Activated T-cell treated with anti-CD3 and anti-CD28 coated beads, Interleukin-2, amount 50 U/mL, for 48 hours (primary cell): ENCODE measurements at regions not wholly inside any gene's neighbourhood (a gene's known extent, or its start where the extent isn't known, plus 50 kb on each side); places are given as distances from the start of the nearest gene placed in this dataset.
"Not testable (repeated sequence)": the region's sequence is repeated elsewhere in the genome, so short reads cannot be mapped to it uniquely, and the experiment has no call there.

Experiments
- DNase-seq, 2 experiments: peaks; one replicate each; pipeline ENCODE4 v3.0.0-alpha.2; 2020

GRCh38 chr5:27995867-27996266, 957.5 kb upstream of the CDH9 start:
- DNase-seq, result no peak

- no peak for DNase-seq
These were observed 939.9 kb upstream of the CDH9 start for GRCh38 chr5:27978322-27978721.

- no peak for DNase-seq
These were observed 930.8 kb upstream of the CDH9 start for GRCh38 chr5:27969157-27969556.

GRCh38 chr5:27963050-27963783, 924.8 kb upstream of the CDH9 start:
- no peak for DNase-seq

- DNase-seq, result no peak
These were observed 923.8 kb upstream of the CDH9 start for GRCh38 chr5:27962198-27962597.

GRCh38 chr5:27947088-27947487, 908.7 kb upstream of the CDH9 start:
- no peak for DNase-seq

GRCh38 chr5:27944471-27944870, 906.1 kb upstream of the CDH9 start:
- DNase-seq, result no peak

- no peak for DNase-seq
These were observed 900.6 kb upstream of the CDH9 start for GRCh38 chr5:27938989-27939388.

GRCh38 chr5:27928060-27928459, 889.7 kb upstream of the CDH9 start:
- DNase-seq, result no peak

GRCh38 chr5:27911216-27911615, 872.8 kb upstream of the CDH9 start:
- DNase-seq, result no peak

- no peak for DNase-seq
These were observed 870.0 kb upstream of the CDH9 start for GRCh38 chr5:27908341-27908740.

- no peak for DNase-seq
These were observed 868.7 kb upstream of the CDH9 start for GRCh38 chr5:27906931-27907601.

- DNase-seq, result no peak
These were observed 868.1 kb upstream of the CDH9 start for GRCh38 chr5:27906481-27906880.

- no peak for DNase-seq
These were observed 862.4 kb upstream of the CDH9 start for GRCh38 chr5:27900761-27901160.

GRCh38 chr5:27876071-27876470, 837.7 kb upstream of the CDH9 start:
- DNase-seq, result no peak

- DNase-seq, result no peak
These were observed 836.8 kb upstream of the CDH9 start for GRCh38 chr5:27875148-27875547.

GRCh38 chr5:27868292-27868691, 829.9 kb upstream of the CDH9 start:
- no peak for DNase-seq

- no peak for DNase-seq
These were observed 817.1 kb upstream of the CDH9 start for GRCh38 chr5:27855491-27855890.

- DNase-seq, result no peak
These were observed 816.0 kb upstream of the CDH9 start for GRCh38 chr5:27854243-27854852.

- DNase-seq, result no peak
These were observed 806.9 kb upstream of the CDH9 start for GRCh38 chr5:27845248-27845647.

- DNase-seq, result not testable (repeated sequence)
These were observed 798.3 kb upstream of the CDH9 start for GRCh38 chr5:27836704-27837103.

- DNase-seq, result no peak
These were observed 794.5 kb upstream of the CDH9 start for GRCh38 chr5:27832886-27833285.

GRCh38 chr5:27830546-27830945, 792.2 kb upstream of the CDH9 start:
- no peak for DNase-seq

GRCh38 chr5:27821681-27822080, 783.3 kb upstream of the CDH9 start:
- DNase-seq, result no peak
